Endothelial cell of umbilical vein (primary cell): ENCODE measurements at regions not wholly inside any gene's neighbourhood (a gene's known extent, or its start where the extent isn't known, plus 50 kb on each side); places are given as distances from the start of the nearest gene placed in this dataset.

ENCODE experiments used
- BruUV-seq: library from RNA; stranded (reverse); fragments of 400-500 nt; replicated peaks from 2 replicates; lab custom pipeline; 2021; lab: Mats Ljungman, UMichigan
- CTCF ChIA-PET: fragments of 300-600, 350-600 bp; sonication (Branson Sonifier 250); formaldehyde crosslinking; loops from one replicate; lab custom pipeline; 2021; ENCODE audit warnings: antibody characterized with exemption, inconsistent platforms; lab: Charles Lee
- POLR2A ChIA-PET: fragments of 300-600, 350-600 bp; sonication (Branson Sonifier 250); formaldehyde crosslinking; loops from one replicate; lab custom pipeline; 2021; ENCODE audit warnings: antibody characterized with exemption, inconsistent platforms; lab: Charles Lee
- DNase-seq: peaks from one replicate; pipeline ENCODE4 v3.0.0-alpha.2; 2011; ENCODE audit warnings: low read depth, low spot score
- FAIRE-seq: peaks from 2 replicates; lab custom pipeline; 2011; peaks lifted over from hg19 to GRCh38; lab: Jason Lieb, UNC
- H2AFZ ChIP-seq: 2 replicates; pipeline ENCODE4 v1.6.0; 2012; ENCODE audit warnings: low read depth, low read length, control low read depth, inconsistent platforms
- H3K27ac ChIP-seq: 2 replicates; pipeline ENCODE4 v1.5.1; 2011; ENCODE audit warnings: low read depth, mild to moderate bottlenecking, control low read depth, low read length, moderate library complexity; ENCODE audit not compliant: insufficient read depth
- H3K27me3 ChIP-seq, 2 experiments: 2 replicates each; pipeline versions ENCODE4 v1.6.0 to v1.6.1; 2011; ENCODE audit warnings: low read length in 2 of 2, mixed read lengths in 1 of 2; ENCODE audit not compliant: control insufficient read depth in 2 of 2, insufficient read depth in 2 of 2
- H3K36me3 ChIP-seq, 2 experiments: 2 replicates in 1 of 2; 3 replicates in 1 of 2; pipeline ENCODE4 v1.5.1; 2011; ENCODE audit warnings: low read length in 2 of 2, mild to moderate bottlenecking in 1 of 2, moderate library complexity in 1 of 2; ENCODE audit not compliant: control insufficient read depth in 2 of 2, insufficient read depth in 2 of 2; ENCODE audit errors: extremely low read depth in 1 of 2
- H3K4me1 ChIP-seq: 3 replicates; pipeline ENCODE4 v1.5.1; 2011; ENCODE audit warnings: mild to moderate bottlenecking, low read length; ENCODE audit not compliant: control insufficient read depth, insufficient read depth; ENCODE audit errors: extremely low read depth
- H3K4me2 ChIP-seq: 2 replicates; pipeline ENCODE4 v1.6.1; 2011; ENCODE audit warnings: low read length, control low read depth, mixed read lengths; ENCODE audit not compliant: insufficient read depth
- H3K4me3 ChIP-seq, 3 experiments: fragments of 200-600 bp in 1 of 3; sonication (generic), shearing (Covaris generic) in 1 of 3; replicated peaks in 1 of 3; 2 replicates each; pipeline ENCODE4 v1.5.1; 2011 to 2016; ENCODE audit warnings: control low read depth in 3 of 3, low read length in 3 of 3, mild to moderate bottlenecking in 2 of 3, inconsistent platforms in 1 of 3, low read depth in 1 of 3, moderate library complexity in 1 of 3; ENCODE audit not compliant: insufficient read depth in 1 of 3
- H3K79me2 ChIP-seq: 2 replicates; pipeline ENCODE4 v1.6.0; 2012; ENCODE audit warnings: low read length, inconsistent platforms; ENCODE audit not compliant: control insufficient read depth, insufficient read depth
- H3K9ac ChIP-seq: replicated peaks from 2 replicates; pipeline ENCODE3; 2011; ENCODE audit warnings: low read length, control low read depth; ENCODE audit not compliant: insufficient read depth; ENCODE audit errors: extremely low read depth
- H3K9me1 ChIP-seq: replicated peaks from 3 replicates; pipeline ENCODE4 v1.6.0; 2011; ENCODE audit warnings: mild to moderate bottlenecking, low read length; ENCODE audit not compliant: control insufficient read depth, insufficient read depth; ENCODE audit errors: extremely low read depth
- H3K9me3 ChIP-seq: replicated peaks from 2 replicates; pipeline ENCODE4 v1.5.1; 2012; ENCODE audit warnings: low read length, inconsistent platforms; ENCODE audit not compliant: control insufficient read depth, insufficient read depth
- H4K20me1 ChIP-seq: replicated peaks from 2 replicates; pipeline ENCODE3; 2011; ENCODE audit warnings: mild to moderate bottlenecking, low read length; ENCODE audit not compliant: control insufficient read depth, insufficient read depth; ENCODE audit errors: extremely low read depth
- CTCF ChIP-seq, 2 donors: IDR thresholded peaks; 1 replicate in 1 of 2; 2 replicates in 1 of 2; pipeline ENCODE4 v1.5.1; 2011; ENCODE audit warnings: low read length in 2 of 2, mild to moderate bottlenecking in 2 of 2, moderate library complexity in 2 of 2, control low read depth in 1 of 2, inconsistent platforms in 1 of 2, low read depth in 1 of 2; ENCODE audit not compliant: insufficient read depth in 1 of 2; ENCODE audit errors: extremely low read depth in 1 of 2
- EZH2 ChIP-seq: IDR thresholded peaks from 2 replicates; pipeline ENCODE4 v1.6.1; 2012; ENCODE audit warnings: borderline replicate concordance, low read depth, mild to moderate bottlenecking, moderate library complexity, low read length, inconsistent platforms; ENCODE audit not compliant: severe bottlenecking
- FOS ChIP-seq: IDR thresholded peaks from 2 replicates; pipeline ENCODE4 v1.6.1; 2011; ENCODE audit warnings: mild to moderate bottlenecking, low read length, moderate library complexity, borderline replicate concordance; ENCODE audit not compliant: insufficient read depth
- GATA2 ChIP-seq: IDR thresholded peaks from 2 replicates; pipeline ENCODE4 v1.7.0; 2011; ENCODE audit warnings: low read depth, mild to moderate bottlenecking, moderate library complexity, mixed read lengths, low read length; ENCODE audit not compliant: insufficient read length, insufficient read depth
- JUN ChIP-seq: IDR thresholded peaks from 2 replicates; pipeline ENCODE4 v1.6.1; 2011; ENCODE audit warnings: borderline replicate concordance, low read depth; ENCODE audit not compliant: insufficient read length, insufficient read depth
- MAX ChIP-seq: IDR thresholded peaks from 2 replicates; pipeline ENCODE4 v1.6.1; 2011; ENCODE audit not compliant: insufficient read depth, insufficient read length
- MYC ChIP-seq: IDR thresholded peaks from one replicate; pipeline ENCODE4 v1.6.1; 2011; ENCODE audit warnings: mild to moderate bottlenecking, low read depth, low read length
- POLR2A ChIP-seq: IDR thresholded peaks from 2 replicates; pipeline ENCODE4 v1.6.1; 2012; ENCODE audit warnings: low read depth, mild to moderate bottlenecking, control low read depth, low read length
- POLR2AphosphoS5 ChIP-seq: IDR thresholded peaks from 2 replicates; pipeline ENCODE4 v1.6.1; 2012; ENCODE audit warnings: low read depth, mild to moderate bottlenecking, control low read depth, low read length, moderate library complexity; ENCODE audit not compliant: insufficient read depth
- dilution Hi-C: fragments of 300-500 bp; cut with MboI; formaldehyde crosslinking; loops from one replicate; pipeline ENCODE4 v1.15.0; 2019; ENCODE audit warnings: low sequenced_read_pairs; ENCODE audit not compliant: extremely low pct_ligation_motif_present
- intact Hi-C: fragments of 100-400 bp; cut with micrococcal nuclease; formaldehyde crosslinking; loops from one replicate; pipeline ENCODE4 v1.10.0; 2022

GRCh38 chr1:111556325-111557037, 53.0 kb upstream of the ADORA3 start:
- Histone ChIP-seq H3K4me2 (no peak overlapping the region), H4K20me1 (no peaks in the 10 kb centered on the region), H3K4me1 (no peaks in the 10 kb centered on the region), H3K27me3 (peaks cover 0 to 4% of the 10 kb centered on the region in 2 experiments), H3K9ac (no peak overlapping the region), H3K36me3 (no peaks in the 10 kb centered on the region), H3K27ac (no peak overlapping the region), H3K9me3 (no peaks in the 10 kb centered on the region), H2AFZ (no peak overlapping the region), H3K9me1 (no peaks in the 10 kb centered on the region), H3K79me2 (no peaks in the 10 kb centered on the region), H3K4me3 (no peak overlapping the region)
- BruUV-seq = no TSS peak
- DNase-seq (no peak), FAIRE-seq (no peak)
- ChIA-PET POLR2A (no interaction called here), CTCF (interaction anchor here (1.6 kb wide), 1 partner anchor 49 kb away, joined by 6 read pairs; no protein-coding TSS in a partner anchor)
- TF ChIP-seq FOS (no peak), CTCF (IDR thresholded peaks at IDR 0.05; ENCODE audit: extremely low read depth in 1 of 2, insufficient read depth in 1 of 2, low read depth in 1 of 2, low read length in 2 of 2) (no peak)
- intact Hi-C loops (no loop called here), dilution Hi-C loops (no loop called here)

GRCh38 chr1:111559736-111560279, 56.4 kb upstream of the ADORA3 start:
- TF ChIP-seq JUN (no peak), EZH2 (no peak), FOS (no peak), CTCF (IDR thresholded peaks at IDR 0.05; ENCODE audit: extremely low read depth in 1 of 2, insufficient read depth in 1 of 2, low read depth in 1 of 2, low read length in 2 of 2) (no peak), GATA2 (no peak), MAX (no peak), POLR2A (no peak), MYC (no peak), POLR2AphosphoS5 (no peak)
- no TSS peak for BruUV-seq
- DNase-seq = no peak
- intact Hi-C loops = no loop called here
- POLR2A ChIA-PET = no interaction called here
- peaks cover 0 to 4% of the 10 kb centered on the region in 2 experiments for H3K27me3 ChIP-seq
- no peaks in the 10 kb centered on the region for H4K20me1 ChIP-seq
- H3K4me1 ChIP-seq = no peaks in the 10 kb centered on the region
- H3K9me1 ChIP-seq = no peaks in the 10 kb centered on the region
- CTCF ChIA-PET = interaction anchor here (1.0 to 1.2 kb wide), 2 partner anchors 12 to 52 kb away, joined by 3 read pairs; no protein-coding TSS in a partner anchor
- no peak overlapping the region for H2AFZ ChIP-seq
- H3K27ac ChIP-seq = no peak overlapping the region
- FAIRE-seq = no peak
- H3K4me3 ChIP-seq = no peak overlapping the region
- no peak overlapping the region for H3K9ac ChIP-seq
- dilution Hi-C loops = no loop called here
- no peaks in the 10 kb centered on the region for H3K36me3 ChIP-seq
- H3K9me3 ChIP-seq = no peaks in the 10 kb centered on the region
- H3K79me2 ChIP-seq = no peaks in the 10 kb centered on the region
- H3K4me2 ChIP-seq = no peak overlapping the region
